22Rv1 (cell line): ENCODE measurements at regions not wholly inside any gene's neighbourhood (a gene's known extent, or its start where the extent isn't known, plus 50 kb on each side); places are given as distances from the start of the nearest gene placed in this dataset.

Experiments
- H3K27ac ChIP-seq: fragments of 450-650 bp; 2 replicates; pipeline ENCODE4 v1.5.1; 2017
- ZFX ChIP-seq: fragments of 450-650 bp; IDR thresholded peaks from 2 replicates; pipeline ENCODE4 v1.6.1; 2017; ENCODE audit warnings: antibody characterized with exemption, borderline replicate concordance
- TF ChIP-seq, protein P1 (sequence below): fragments of 450-650 bp; IDR thresholded peaks from 2 replicates; pipeline ENCODE4 v1.5.1; 2017; ENCODE audit warnings: mild to moderate bottlenecking

DNA sequence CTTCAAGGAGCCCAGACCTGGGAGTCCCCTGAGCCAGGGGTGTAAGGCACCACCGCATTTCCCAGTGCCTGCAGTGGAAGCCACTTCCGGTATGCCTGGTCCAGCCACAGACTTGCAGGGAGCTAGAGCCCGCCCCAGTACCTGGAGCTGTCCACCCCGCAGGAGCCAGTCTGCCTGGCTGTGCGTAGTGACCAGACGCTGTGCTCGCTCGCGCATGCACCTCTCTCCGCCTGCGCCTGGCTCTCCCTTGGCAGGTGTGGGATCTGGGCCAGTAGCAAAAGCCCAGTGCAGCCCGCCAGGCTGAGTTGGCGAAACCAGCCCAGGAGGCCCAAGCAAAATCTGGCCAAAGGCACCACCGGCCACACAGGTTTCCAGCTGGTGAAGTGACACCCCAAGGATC lies 973.7 kb upstream of the AGA start:
- H3K27ac ChIP-seq, result no peak overlapping the region
- no peak for TF ChIP-seq ZFX
- TF ChIP-seq, protein P1, sequence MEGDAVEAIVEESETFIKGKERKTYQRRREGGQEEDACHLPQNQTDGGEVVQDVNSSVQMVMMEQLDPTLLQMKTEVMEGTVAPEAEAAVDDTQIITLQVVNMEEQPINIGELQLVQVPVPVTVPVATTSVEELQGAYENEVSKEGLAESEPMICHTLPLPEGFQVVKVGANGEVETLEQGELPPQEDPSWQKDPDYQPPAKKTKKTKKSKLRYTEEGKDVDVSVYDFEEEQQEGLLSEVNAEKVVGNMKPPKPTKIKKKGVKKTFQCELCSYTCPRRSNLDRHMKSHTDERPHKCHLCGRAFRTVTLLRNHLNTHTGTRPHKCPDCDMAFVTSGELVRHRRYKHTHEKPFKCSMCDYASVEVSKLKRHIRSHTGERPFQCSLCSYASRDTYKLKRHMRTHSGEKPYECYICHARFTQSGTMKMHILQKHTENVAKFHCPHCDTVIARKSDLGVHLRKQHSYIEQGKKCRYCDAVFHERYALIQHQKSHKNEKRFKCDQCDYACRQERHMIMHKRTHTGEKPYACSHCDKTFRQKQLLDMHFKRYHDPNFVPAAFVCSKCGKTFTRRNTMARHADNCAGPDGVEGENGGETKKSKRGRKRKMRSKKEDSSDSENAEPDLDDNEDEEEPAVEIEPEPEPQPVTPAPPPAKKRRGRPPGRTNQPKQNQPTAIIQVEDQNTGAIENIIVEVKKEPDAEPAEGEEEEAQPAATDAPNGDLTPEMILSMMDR, result no peak

DNA sequence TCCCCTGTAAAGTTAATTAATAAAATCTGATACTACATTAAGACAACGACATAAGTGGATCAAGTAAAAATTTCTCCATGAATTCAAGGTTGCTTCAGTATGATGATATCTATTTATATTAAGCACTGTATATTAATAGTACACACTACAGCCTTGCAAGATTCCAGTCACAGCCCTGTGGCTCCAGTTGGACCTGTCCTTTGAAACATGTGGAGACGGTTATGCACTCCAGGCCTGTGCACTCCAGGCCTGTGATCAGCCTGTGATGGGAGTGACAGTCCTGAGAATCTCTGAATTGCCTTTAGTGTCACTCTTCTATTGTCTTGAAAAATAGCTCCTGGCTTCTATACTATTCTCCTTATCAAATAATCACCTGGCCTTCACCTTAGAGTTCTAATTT lies 981.1 kb upstream of the AGA start:
- no peak overlapping the region for H3K27ac ChIP-seq
- TF ChIP-seq, protein P1, result no peak
- no peak for TF ChIP-seq ZFX

DNA sequence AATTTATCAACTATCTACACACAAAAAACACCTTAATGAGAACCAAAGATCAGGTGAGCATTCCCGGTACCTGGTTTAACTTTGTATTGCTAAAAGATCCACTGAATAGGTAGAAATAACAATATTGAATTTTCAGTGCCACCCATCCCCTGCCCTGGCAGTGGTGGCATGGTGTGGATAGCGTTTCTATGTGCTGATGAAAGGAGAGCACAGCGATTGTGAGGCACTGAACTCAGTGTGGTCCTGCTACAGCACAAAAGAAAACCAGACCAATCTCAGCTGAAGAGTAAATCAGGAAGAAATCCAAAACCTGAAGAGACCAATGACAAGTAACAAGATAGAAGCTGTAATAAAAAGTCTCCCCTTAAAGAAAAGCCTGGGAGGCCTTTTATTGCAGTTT lies 984.6 kb upstream of the AGA start:
- H3K27ac ChIP-seq, result no peak overlapping the region
- no peak for TF ChIP-seq ZFX
- TF ChIP-seq, protein P1, result no peak

DNA sequence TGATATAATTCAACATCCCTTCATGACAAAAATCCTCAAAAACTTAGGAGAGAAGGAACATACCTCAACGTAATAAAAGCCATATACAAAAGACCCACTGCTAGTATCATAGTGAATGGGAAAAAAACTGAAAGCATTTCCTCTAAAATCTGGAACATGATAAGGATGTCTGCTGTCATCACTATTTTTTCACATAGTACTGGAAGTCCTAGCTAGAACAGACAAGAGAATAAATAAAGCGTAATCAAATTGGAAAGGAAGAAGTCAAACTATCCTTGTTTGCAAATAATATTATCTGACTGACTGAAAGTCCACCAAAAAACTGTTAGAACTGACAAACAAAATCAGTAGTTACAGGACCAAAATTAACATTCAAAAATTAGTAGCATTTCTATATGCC lies 985.4 kb upstream of the AGA start:
- H3K27ac ChIP-seq, result no peak overlapping the region
- TF ChIP-seq ZFX, result no peak
- TF ChIP-seq, protein P1, result no peak

DNA sequence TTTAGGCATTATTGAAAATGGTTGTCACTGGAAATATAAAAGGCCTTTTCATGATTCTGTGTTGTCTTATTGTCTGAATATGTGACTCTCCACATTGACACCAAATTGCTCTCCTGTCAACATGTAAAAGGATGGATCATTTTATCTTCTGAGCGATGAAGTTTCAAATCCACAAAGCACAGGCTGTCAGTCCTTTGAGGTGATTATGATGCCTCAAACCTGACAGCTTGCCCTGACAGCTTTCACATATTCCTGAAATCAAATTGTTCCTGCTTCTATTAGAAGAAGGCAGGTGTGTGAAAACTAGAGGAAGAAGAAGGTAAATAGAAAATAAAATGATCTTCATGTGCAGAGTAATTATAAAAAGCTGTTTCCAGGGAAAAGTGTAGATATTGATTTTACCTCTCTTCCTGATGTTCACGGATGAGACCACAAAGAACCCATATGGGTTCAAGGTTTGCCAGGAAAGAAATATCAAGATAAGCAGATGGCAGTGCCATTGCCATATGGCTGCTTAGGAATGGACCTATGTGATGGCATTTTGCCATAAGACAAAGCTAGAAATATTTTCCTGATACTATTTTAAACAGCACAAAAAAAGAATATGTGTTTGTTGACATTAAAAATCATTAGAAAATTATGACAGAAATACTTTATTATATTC lies 1006.3 kb upstream of the AGA start:
- H3K27ac ChIP-seq, result no peak overlapping the region
- TF ChIP-seq ZFX, result no peak
- TF ChIP-seq, protein P1, result no peak

DNA sequence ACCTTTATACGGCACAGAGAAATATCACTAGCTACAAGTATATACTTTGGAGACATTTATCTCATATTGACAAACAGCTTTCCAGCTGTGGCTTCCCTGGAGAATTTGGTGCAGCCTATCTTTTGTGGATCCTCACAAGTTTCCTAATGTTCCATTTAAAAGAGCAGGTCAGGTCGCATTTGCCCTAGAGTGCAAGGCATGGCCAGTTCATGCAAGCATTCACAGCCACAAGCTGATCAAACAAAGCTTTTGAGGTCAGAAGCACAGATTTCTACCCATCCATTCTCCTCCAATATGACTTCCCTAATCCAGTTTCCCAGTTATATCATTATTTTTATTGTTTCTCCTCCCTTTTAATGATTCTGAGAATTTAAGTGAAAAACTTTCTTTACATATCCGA lies 1008.4 kb upstream of the AGA start:
- TF ChIP-seq, protein P1, result no peak
- H3K27ac ChIP-seq, result no peak overlapping the region

DNA sequence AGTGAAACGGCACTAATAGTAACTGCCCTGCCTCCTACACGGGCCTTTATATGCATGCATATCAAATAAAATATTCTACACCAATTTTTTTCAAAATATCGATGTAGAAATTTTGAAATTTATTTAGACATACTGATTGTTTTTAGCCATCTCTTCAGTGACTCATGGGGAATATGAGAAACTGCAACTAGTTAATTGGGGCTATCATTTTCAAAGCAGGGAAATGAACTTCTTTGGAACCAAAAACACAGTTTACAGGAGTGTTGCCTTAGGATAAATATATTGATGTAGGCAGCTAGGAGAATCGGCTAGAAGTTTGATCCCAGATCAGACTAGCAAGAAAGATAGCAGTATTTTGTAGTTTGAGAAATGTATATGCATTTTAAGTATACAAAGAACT lies 1010.8 kb upstream of the AGA start:
- TF ChIP-seq ZFX, result no peak
- TF ChIP-seq, protein P1, result no peak
- no peak overlapping the region for H3K27ac ChIP-seq
